Heart left ventricle (tissue), 13 donors: ENCODE measurements at regions not wholly inside any gene's neighbourhood (a gene's known extent, or its start where the extent isn't known, plus 50 kb on each side); places are given as distances from the start of the nearest gene placed in this dataset.

Experiments used
- POLR2A ChIP-seq, 2 donors: fragments of 450-650 bp; IDR thresholded peaks; one replicate each; pipeline ENCODE4 v1.6.1; 2017; ENCODE audit warnings: antibody characterized with exemption in 2 of 2, mild to moderate bottlenecking in 2 of 2, moderate library complexity in 2 of 2
- TF ChIP-seq, protein P1 (sequence below), 12 donors: fragments of 200-600 bp; sonication (generic) in 4 of 12; IDR thresholded peaks; one replicate each; pipeline versions ENCODE4 v1.5.0 to v1.8.0; 2018 to 2022; ENCODE audit warnings: antibody characterized with exemption in 12 of 12, mild to moderate bottlenecking in 5 of 12
- donor health status: ischemic (EF 13 %, LVEDD 7.1; RV severe dilation, severe dysfunction).
- donor health status: DM: no; HTN: yes; CAD: no.
- donor health status: DM: no; HTN: no; CAD: no.
- donor health status: ischemic (EF 25% LVEDD 6.9; RV normal size, moderate dysfunction).
- donor health status: ischemic (EF 25% LVEDD 5.7; RV mildly dilated, moderate dysfunction).
- donor health status: ischemic (EF 35%, LVEDD 5.7; RV mildly dilated, moderate dysfunction).
- donor health status: nonischemic (EF 11% LVEDD 7.7; RV severe dilation, severe dysfunction).
- donor health status: DM: yes; HTN: yes; CAD: no.
- donor health status: PGD.
- donor health status: ischemic (EF 29% LVEDD 5.4; RV normal size, mild dysfunction).
- donor health status: nonischemic (EF 23%, LVEDD 6.1; RV moderate dilation, normal function).

DNA sequence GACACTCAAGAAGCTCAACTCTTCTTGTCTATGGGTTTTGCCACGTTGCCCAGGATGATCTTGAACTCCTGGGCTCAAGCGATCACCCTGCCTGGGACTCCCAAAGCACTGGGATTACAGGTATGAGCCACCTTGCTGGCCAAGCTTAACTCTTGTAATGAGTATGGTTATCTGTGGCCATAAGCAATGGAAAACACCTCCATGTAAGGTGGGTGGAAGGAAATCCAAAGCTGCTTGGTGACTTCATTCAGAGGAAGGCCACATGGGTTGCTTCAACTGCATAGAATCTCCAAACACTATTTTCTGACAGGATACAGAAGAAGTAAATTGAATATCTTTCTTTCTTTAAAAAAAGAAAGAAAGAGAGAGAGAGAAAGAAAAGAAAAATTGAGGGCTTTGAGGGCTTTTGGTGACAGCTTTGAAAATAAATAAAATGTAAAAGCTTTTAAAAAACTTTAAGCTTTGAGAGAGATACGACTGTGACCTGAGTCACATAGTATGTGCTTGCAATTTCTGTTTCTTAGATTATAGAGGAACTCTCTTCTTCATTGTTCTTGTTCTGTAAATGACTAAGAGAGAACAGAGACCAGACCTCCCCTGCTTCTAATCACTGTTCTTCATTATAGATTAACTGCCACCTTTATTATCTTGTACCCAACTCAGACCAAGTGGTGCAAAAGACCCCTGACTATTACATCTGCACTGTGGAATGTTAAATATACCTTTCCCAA lies 123.1 kb upstream of the NDUFV2 start:
- TF ChIP-seq, protein P1, sequence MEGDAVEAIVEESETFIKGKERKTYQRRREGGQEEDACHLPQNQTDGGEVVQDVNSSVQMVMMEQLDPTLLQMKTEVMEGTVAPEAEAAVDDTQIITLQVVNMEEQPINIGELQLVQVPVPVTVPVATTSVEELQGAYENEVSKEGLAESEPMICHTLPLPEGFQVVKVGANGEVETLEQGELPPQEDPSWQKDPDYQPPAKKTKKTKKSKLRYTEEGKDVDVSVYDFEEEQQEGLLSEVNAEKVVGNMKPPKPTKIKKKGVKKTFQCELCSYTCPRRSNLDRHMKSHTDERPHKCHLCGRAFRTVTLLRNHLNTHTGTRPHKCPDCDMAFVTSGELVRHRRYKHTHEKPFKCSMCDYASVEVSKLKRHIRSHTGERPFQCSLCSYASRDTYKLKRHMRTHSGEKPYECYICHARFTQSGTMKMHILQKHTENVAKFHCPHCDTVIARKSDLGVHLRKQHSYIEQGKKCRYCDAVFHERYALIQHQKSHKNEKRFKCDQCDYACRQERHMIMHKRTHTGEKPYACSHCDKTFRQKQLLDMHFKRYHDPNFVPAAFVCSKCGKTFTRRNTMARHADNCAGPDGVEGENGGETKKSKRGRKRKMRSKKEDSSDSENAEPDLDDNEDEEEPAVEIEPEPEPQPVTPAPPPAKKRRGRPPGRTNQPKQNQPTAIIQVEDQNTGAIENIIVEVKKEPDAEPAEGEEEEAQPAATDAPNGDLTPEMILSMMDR (IDR thresholded peaks at IDR 0.05): no peak
- TF ChIP-seq POLR2A (IDR thresholded peaks at IDR 0.05): no peak
